ENCODE measurements at regions not wholly inside any gene's neighbourhood (a gene's known extent, or its start where the extent isn't known, plus 50 kb on each side); places are given as distances from the start of the nearest gene placed in this dataset.
A peak's percentile ranks its signal among the peaks of the same experiment; 100 is the strongest.
"Not testable (repeated sequence)": the region's sequence is repeated elsewhere in the genome, so short reads cannot be mapped to it uniquely, and the experiment has no call there.

- no peak for DNase-seq
Measured at GRCh38 chr3:40753291-40753770, 228.6 kb downstream of the ZNF621 start.

- no peak for DNase-seq
Measured at GRCh38 chr3:40753951-40754350, 229.2 kb downstream of the ZNF621 start.

- DNase-seq = no peak
Measured at GRCh38 chr3:40754994-40755393, 230.2 kb downstream of the ZNF621 start.

GRCh38 chr3:40756500-40756899, 231.7 kb downstream of the ZNF621 start:
- no peak for DNase-seq

- DNase-seq = not testable (repeated sequence)
Measured at GRCh38 chr3:40762771-40763170, 238.0 kb downstream of the ZNF621 start.

GRCh38 chr3:40763807-40764206, 239.0 kb downstream of the ZNF621 start:
- DNase-seq = no peak

- DNase-seq = no peak
Measured at GRCh38 chr3:40764747-40765146, 240.0 kb downstream of the ZNF621 start.

- no peak for DNase-seq
Measured at GRCh38 chr3:40765884-40766283, 241.1 kb downstream of the ZNF621 start.

GRCh38 chr3:40766396-40766795, 241.6 kb downstream of the ZNF621 start:
- DNase-seq = no peak

- no peak for DNase-seq
Measured at GRCh38 chr3:40768046-40768445, 243.3 kb downstream of the ZNF621 start.

- DNase-seq = no peak
Measured at GRCh38 chr3:40768536-40768935, 243.8 kb downstream of the ZNF621 start.

GRCh38 chr3:40770061-40770460, 245.3 kb downstream of the ZNF621 start:
- DNase-seq = no peak

GRCh38 chr3:40771112-40771511, 246.4 kb downstream of the ZNF621 start:
- no peak for DNase-seq

- no peak for DNase-seq
Measured at GRCh38 chr3:40779039-40779438, 254.3 kb downstream of the ZNF621 start.

- peak; percentile 44 to 47 for DNase-seq
Measured at GRCh38 chr3:40780291-40780924, 255.6 kb downstream of the ZNF621 start.

GRCh38 chr3:40780925-40781406, 256.2 kb downstream of the ZNF621 start:
- DNase-seq = no peak

GRCh38 chr3:40782111-40782721, 257.5 kb downstream of the ZNF621 start:
- DNase-seq = no peak

- no peak for DNase-seq
Measured at GRCh38 chr3:40790746-40791145, 266.0 kb downstream of the ZNF621 start.

GRCh38 chr3:40793730-40794129, 269.0 kb downstream of the ZNF621 start:
- DNase-seq = no peak

- no peak for DNase-seq
Measured at GRCh38 chr3:40800343-40800742, 275.6 kb downstream of the ZNF621 start.

- no peak for DNase-seq
Measured at GRCh38 chr3:40801284-40801741, 276.6 kb downstream of the ZNF621 start.

- DNase-seq = no peak
Measured at GRCh38 chr3:40803311-40803710, 278.6 kb downstream of the ZNF621 start.

GRCh38 chr3:40805456-40805855, 280.7 kb downstream of the ZNF621 start:
- DNase-seq = no peak

GRCh38 chr3:40810813-40811212, 286.1 kb downstream of the ZNF621 start:
- no peak for DNase-seq
